IPS-15b (cell line): ENCODE measurements at regions not wholly inside any gene's neighbourhood (a gene's known extent, or its start where the extent isn't known, plus 50 kb on each side); places are given as distances from the start of the nearest gene placed in this dataset.

ENCODE experiments used
- H3K27me3 ChIP-seq: one replicate; pipeline ENCODE4 v1.6.1; 2013; ENCODE audit warnings: low read length; ENCODE audit not compliant: control insufficient read depth, insufficient read depth
- H3K36me3 ChIP-seq: one replicate; pipeline ENCODE4 v1.6.1; 2013; ENCODE audit warnings: low read length; ENCODE audit not compliant: control insufficient read depth, insufficient read depth
- H3K4me1 ChIP-seq: one replicate; pipeline ENCODE4 v1.6.1; 2013; ENCODE audit warnings: mild to moderate bottlenecking, low read length; ENCODE audit not compliant: control insufficient read depth, insufficient read depth
- H3K4me3 ChIP-seq: one replicate; pipeline ENCODE4 v1.5.1; 2013; ENCODE audit warnings: low read depth, low read length
- H3K9ac ChIP-seq: one replicate; pipeline ENCODE4 v1.6.1; 2013; ENCODE audit warnings: low read depth, mild to moderate bottlenecking, low read length
- H3K9me3 ChIP-seq: one replicate; pipeline ENCODE4 v1.6.1; 2013; ENCODE audit warnings: mild to moderate bottlenecking, low read length; ENCODE audit not compliant: control insufficient read depth, insufficient read depth

GRCh38 chr7:31236868-31237267 is 103.7 kb downstream of the NEUROD6 start:
- Histone ChIP-seq H3K4me3 (no peak overlapping the region), H3K4me1 (no peaks in the 10 kb centered on the region), H3K9me3 (no peaks in the 10 kb centered on the region), H3K27me3 (no peaks in the 10 kb centered on the region), H3K36me3 (no peaks in the 10 kb centered on the region), H3K9ac (no peak overlapping the region)

DNA sequence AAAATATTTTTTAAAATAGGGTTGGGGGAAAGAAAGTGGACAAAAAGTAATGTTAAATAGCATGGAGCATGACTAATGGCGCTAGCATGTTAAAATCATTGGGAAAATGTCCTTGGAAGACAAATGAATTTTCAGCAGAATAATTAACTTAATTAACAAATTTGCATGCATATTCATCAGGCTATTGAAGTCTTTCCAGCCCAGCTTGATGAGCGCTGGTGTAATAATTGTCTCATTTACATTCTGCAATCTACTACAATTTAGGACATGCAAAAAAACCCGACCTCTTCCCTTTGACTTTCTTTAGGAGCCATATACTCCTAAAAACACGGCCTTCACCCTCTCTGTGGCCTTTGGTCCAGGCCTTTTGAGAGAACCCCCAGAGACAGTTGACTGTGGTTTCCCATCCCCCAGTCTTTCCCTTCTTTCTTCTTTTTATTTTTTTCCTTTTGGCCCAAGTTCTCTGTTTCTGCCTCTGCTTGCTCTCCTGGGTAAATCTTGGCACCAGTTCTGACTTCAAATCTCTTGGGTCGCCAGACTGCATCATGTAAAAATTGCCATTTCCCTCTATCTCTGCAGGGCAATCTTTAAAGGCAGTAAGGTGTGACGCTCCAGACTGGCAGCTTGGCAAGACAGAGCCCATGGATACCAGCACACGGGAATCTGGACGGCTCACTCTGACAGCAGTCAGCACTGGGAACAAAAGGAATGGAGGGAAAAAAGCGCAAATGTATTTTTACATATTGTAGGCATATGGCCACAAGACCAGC is 105.5 kb downstream of the NEUROD6 start:
- Histone ChIP-seq H3K4me3 (no peak overlapping the region), H3K9ac (no peak overlapping the region)

GRCh38 chr7:31228957-31229356 is 111.6 kb downstream of the NEUROD6 start:
- no peaks in the 10 kb centered on the region for H3K36me3 ChIP-seq
- no peaks in the 10 kb centered on the region for H3K4me1 ChIP-seq
- H3K27me3 ChIP-seq: no peaks in the 10 kb centered on the region
- no peaks in the 10 kb centered on the region for H3K9me3 ChIP-seq
- no peak overlapping the region for H3K9ac ChIP-seq
- H3K4me3 ChIP-seq: no peak overlapping the region

More for the DNA sequence above, 105.5 kb downstream of the NEUROD6 start:
- Histone ChIP-seq H3K36me3 (no peaks in the 10 kb centered on the region), H3K4me1 (no peaks in the 10 kb centered on the region), H3K9me3 (no peaks in the 10 kb centered on the region), H3K27me3 (no peaks in the 10 kb centered on the region)

GRCh38 chr7:31214751-31215150 is 125.8 kb downstream of the NEUROD6 start:
- no peak overlapping the region for H3K4me3 ChIP-seq
- no peaks in the 10 kb centered on the region for H3K9me3 ChIP-seq
- H3K36me3 ChIP-seq: no peaks in the 10 kb centered on the region
- no peak overlapping the region for H3K9ac ChIP-seq
- H3K4me1 ChIP-seq: no peaks in the 10 kb centered on the region
- H3K27me3 ChIP-seq: no peaks in the 10 kb centered on the region

DNA sequence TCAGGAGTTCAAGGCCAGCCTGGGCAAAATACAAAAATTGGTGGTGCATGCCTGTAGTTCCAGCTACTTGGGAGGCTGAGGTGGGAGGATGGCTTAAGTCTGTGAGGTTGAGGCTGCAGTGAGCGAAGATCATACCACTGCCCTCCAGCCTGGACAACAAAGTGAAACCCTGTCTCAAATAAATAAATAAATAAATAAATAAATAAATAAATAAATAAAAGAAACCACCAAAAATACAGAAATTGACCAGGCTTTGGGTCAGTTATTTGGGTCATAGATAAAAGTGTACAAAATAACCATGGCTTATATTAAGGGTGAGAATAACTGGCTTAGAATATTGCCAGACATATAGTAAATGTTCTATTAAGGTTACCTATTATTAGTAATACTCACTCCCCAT is 129.2 kb downstream of the NEUROD6 start:
- no peaks in the 10 kb centered on the region for H3K9me3 ChIP-seq
- no peaks in the 10 kb centered on the region for H3K27me3 ChIP-seq
- H3K36me3 ChIP-seq: no peaks in the 10 kb centered on the region
- H3K4me1 ChIP-seq: no peaks in the 10 kb centered on the region
- H3K4me3 ChIP-seq: no peak overlapping the region
- no peak overlapping the region for H3K9ac ChIP-seq

GRCh38 chr7:31204071-31204470 is 136.5 kb downstream of the NEUROD6 start:
- no peak overlapping the region for H3K9ac ChIP-seq
- no peaks in the 10 kb centered on the region for H3K4me1 ChIP-seq
- H3K9me3 ChIP-seq: no peaks in the 10 kb centered on the region
- H3K36me3 ChIP-seq: no peaks in the 10 kb centered on the region
- peaks cover 2% of the 10 kb centered on the region for H3K27me3 ChIP-seq
- no peak overlapping the region for H3K4me3 ChIP-seq

- Histone ChIP-seq H3K4me3 (no peak overlapping the region), H3K9me3 (no peaks in the 10 kb centered on the region)
These were observed 137.0 kb downstream of the NEUROD6 start for GRCh38 chr7:31203551-31203950.

DNA sequence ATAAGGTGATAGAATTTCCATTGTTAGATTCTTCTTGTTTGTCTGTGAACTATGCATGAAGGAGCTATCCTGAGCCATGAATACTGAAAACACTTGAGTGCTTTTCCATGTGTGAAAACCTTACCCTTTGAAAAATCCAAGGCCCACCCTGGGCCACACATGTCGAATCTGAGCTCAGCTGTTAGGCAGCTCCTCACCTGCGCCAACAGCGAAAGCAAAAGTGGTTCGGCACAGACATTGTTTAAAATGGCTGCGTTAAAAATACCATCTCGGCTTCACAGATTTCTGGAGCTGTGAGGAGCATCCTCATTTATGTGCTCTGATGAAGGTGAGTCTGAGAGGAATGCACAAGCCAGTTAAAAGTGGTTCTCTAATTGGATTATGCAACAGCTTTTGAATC is 137.7 kb downstream of the NEUROD6 start:
- Histone ChIP-seq H3K4me3 (no peak overlapping the region), H3K9me3 (peaks cover 7% of the 10 kb centered on the region), H3K36me3 (no peaks in the 10 kb centered on the region), H3K9ac (no peak overlapping the region), H3K27me3 (peaks cover 2% of the 10 kb centered on the region), H3K4me1 (no peaks in the 10 kb centered on the region)

More at GRCh38 chr7:31203551-31203950, 137.0 kb downstream of the NEUROD6 start:
- no peak overlapping the region for H3K9ac ChIP-seq
- no peaks in the 10 kb centered on the region for H3K36me3 ChIP-seq
- H3K27me3 ChIP-seq: peaks cover 2% of the 10 kb centered on the region
- H3K4me1 ChIP-seq: no peaks in the 10 kb centered on the region

DNA sequence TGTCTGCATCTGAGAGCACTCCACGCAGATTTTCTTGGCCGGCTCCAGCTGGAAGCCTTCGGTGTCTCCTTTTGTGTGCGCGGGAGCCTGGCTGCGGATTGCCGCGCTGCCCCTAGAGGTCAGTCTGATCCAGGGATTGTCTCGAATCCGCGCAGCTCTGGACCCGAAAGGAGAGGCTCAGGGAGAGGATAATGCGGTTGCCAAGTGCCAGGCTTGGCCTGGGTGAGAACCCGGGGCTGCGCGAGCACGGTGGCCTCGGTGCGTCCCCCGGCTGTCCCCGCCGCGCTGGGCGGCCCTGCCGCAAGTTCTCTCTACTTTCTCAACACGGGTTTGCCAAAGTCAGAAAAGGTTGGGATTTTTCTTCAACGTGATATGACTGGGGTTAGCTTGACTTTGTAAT is 140.9 kb downstream of the ADCYAP1R1 start:
- Histone ChIP-seq H3K4me3 (no peak overlapping the region), H3K4me1 (no peaks in the 10 kb centered on the region)

DNA sequence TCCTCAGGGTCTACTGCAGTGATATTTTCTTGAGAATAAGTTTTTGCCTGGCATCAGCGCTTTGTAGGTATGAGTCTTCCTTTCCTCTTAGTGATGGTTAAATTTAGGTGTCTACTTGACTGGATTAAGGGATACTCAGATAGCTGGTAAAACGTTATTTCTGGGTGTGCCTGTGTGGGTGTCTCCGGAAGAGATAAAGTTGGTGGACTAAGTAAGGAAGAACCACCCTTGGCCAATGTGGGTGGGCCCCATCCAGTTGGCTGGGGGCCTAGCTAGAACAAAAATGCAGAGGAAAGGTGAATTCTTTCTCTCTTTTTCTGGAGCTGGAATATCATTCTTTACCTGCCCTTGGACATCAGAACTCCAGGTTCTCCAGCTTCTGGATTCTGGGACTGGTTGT is 138.8 kb downstream of the ADCYAP1R1 start:
- H3K4me1 ChIP-seq: no peaks in the 10 kb centered on the region

More for the DNA sequence above, 140.9 kb downstream of the ADCYAP1R1 start:
- Histone ChIP-seq H3K36me3 (no peaks in the 10 kb centered on the region), H3K27me3 (peaks cover 10% of the 10 kb centered on the region), H3K9ac (no peak overlapping the region), H3K9me3 (peaks cover 10% of the 10 kb centered on the region)

GRCh38 chr7:31186202-31186601 is 134.1 kb downstream of the ADCYAP1R1 start:
- H3K36me3 ChIP-seq: no peaks in the 10 kb centered on the region
- no peak overlapping the region for H3K9ac ChIP-seq
- H3K4me3 ChIP-seq: no peak overlapping the region
- H3K4me1 ChIP-seq: no peaks in the 10 kb centered on the region
- no peaks in the 10 kb centered on the region for H3K9me3 ChIP-seq
- H3K27me3 ChIP-seq: no peaks in the 10 kb centered on the region

More for the DNA sequence above, 138.8 kb downstream of the ADCYAP1R1 start:
- peaks cover 10% of the 10 kb centered on the region for H3K27me3 ChIP-seq
- H3K4me3 ChIP-seq: no peak overlapping the region
- H3K36me3 ChIP-seq: no peaks in the 10 kb centered on the region
- H3K9ac ChIP-seq: no peak overlapping the region
- no peaks in the 10 kb centered on the region for H3K9me3 ChIP-seq

DNA sequence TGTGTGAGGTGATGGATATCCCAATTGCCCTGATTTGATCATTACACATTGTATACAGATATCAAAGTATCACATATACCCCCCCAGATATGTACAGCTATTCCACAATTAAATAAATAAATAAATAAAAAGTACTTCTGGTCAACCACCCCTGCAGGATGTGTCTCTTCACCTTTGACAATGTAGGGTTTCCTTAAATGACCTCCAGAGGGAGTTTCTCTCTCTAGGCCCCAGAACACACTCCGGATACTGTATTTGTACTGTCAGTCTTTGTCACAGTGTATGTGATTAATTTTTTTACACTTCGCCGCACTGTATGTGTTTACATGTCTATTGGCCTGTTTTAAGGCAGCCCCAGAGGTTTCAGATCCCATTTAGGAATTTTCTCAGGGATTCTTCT is 123.6 kb downstream of the ADCYAP1R1 start:
- Histone ChIP-seq H3K4me1 (no peaks in the 10 kb centered on the region), H3K4me3 (no peak overlapping the region), H3K9me3 (no peaks in the 10 kb centered on the region), H3K36me3 (no peaks in the 10 kb centered on the region), H3K27me3 (no peaks in the 10 kb centered on the region), H3K9ac (no peak overlapping the region)
